ENCODE measurements at regions not wholly inside any gene's neighbourhood (a gene's known extent, or its start where the extent isn't known, plus 50 kb on each side); places are given as distances from the start of the nearest gene placed in this dataset.

DNA sequence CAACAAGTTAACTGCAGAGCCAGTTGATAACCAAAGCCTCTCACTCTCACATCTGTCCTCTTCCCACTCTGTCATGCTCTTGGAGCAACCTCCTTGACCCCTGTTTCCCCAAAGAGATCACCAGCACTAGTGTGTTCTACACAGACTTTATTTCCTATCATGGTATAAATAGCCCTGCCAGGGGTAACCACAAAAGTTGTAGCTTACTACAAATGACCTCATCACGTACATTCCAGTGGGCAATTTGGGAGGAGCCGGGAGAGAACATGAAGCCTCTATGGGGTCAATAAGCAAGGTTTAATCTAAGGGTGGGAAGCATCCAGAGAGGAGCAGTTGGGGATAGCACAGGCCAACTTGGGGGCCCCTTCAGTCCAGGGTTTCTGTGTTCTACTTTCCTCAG is 186.5 kb downstream of the KCNA5 start (continued):
- TF ChIP-seq, protein P1, sequence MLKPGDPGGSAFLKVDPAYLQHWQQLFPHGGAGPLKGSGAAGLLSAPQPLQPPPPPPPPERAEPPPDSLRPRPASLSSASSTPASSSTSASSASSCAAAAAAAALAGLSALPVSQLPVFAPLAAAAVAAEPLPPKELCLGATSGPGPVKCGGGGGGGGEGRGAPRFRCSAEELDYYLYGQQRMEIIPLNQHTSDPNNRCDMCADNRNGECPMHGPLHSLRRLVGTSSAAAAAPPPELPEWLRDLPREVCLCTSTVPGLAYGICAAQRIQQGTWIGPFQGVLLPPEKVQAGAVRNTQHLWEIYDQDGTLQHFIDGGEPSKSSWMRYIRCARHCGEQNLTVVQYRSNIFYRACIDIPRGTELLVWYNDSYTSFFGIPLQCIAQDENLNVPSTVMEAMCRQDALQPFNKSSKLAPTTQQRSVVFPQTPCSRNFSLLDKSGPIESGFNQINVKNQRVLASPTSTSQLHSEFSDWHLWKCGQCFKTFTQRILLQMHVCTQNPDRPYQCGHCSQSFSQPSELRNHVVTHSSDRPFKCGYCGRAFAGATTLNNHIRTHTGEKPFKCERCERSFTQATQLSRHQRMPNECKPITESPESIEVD (tag by site-specific recombination; IDR thresholded peaks at IDR 0.05), result no peak
- TF ChIP-seq PRDM1 (tag by site-specific recombination; IDR thresholded peaks at IDR 0.05) (no peak), ZNF354C (tag by site-specific recombination; IDR thresholded peaks at IDR 0.05; ENCODE audit: borderline replicate concordance, low read depth) (no peak), ZNF658 (tag by site-specific recombination; IDR thresholded peaks at IDR 0.05) (no peak), ZEB2 (tag by site-specific recombination; IDR thresholded peaks at IDR 0.05) (no peak), ZNF174 (tag by site-specific recombination; IDR thresholded peaks at IDR 0.05) (no peak), ZNF629 (tag by site-specific recombination; IDR thresholded peaks at IDR 0.05) (no peak), ZNF132 (tag by site-specific recombination; IDR thresholded peaks at IDR 0.05; ENCODE audit: borderline replicate concordance) (no peak)
- TF ChIP-seq, protein P2, sequence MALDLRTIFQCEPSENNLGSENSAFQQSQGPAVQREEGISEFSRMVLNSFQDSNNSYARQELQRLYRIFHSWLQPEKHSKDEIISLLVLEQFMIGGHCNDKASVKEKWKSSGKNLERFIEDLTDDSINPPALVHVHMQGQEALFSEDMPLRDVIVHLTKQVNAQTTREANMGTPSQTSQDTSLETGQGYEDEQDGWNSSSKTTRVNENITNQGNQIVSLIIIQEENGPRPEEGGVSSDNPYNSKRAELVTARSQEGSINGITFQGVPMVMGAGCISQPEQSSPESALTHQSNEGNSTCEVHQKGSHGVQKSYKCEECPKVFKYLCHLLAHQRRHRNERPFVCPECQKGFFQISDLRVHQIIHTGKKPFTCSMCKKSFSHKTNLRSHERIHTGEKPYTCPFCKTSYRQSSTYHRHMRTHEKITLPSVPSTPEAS (tag by site-specific recombination; IDR thresholded peaks at IDR 0.05), result no peak

DNA sequence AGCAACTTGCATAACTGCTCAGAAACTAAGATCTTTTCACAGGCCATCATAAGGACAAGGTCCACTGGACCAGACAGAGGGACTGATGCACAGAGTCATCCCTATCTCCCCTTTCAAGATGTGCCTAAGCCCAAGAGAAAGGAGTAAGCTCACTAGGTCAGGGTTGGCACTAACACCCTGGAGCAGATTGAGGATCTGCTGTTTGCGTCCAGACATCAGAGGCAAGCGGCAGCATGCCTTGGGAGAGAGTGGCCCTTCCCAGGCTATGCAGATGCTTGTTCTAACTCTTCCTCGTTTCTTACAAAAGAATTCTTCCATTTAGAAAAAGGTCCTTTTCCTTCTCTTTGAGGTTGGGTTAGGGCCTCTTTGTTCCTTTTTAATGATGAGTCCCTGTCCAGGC is 187.2 kb downstream of the KCNA5 start:
- Histone ChIP-seq H3K9me3 (ENCODE audit: control insufficient read depth, insufficient read depth, low read depth, low read length) (no peaks in the 10 kb centered on the region), H3K27ac (ENCODE audit: extremely low read depth, low read depth, low read length) (no peak overlapping the region), H3K4me1 (ENCODE audit: control insufficient read depth, insufficient read depth, low read length) (no peaks in the 10 kb centered on the region), H3K4me3 (ENCODE audit: low read depth, low read length) (no peak overlapping the region), H3K36me3 (ENCODE audit: control insufficient read depth in 2 of 2, insufficient read depth in 1 of 2, low read length in 2 of 2) (no peaks in the 10 kb centered on the region)
- TF ChIP-seq ZNF155 (tag by site-specific recombination; IDR thresholded peaks at IDR 0.05), result no peak
- no peak for TF ChIP-seq ZBTB48 (tag by site-specific recombination; IDR thresholded peaks at IDR 0.05)
- no peak for TF ChIP-seq ZNF670 (tag by site-specific recombination; IDR thresholded peaks at IDR 0.05; ENCODE audit: low read depth)
- no peak for TF ChIP-seq ZNF660 (tag by site-specific recombination; IDR thresholded peaks at IDR 0.05)
- TF ChIP-seq, protein P3, sequence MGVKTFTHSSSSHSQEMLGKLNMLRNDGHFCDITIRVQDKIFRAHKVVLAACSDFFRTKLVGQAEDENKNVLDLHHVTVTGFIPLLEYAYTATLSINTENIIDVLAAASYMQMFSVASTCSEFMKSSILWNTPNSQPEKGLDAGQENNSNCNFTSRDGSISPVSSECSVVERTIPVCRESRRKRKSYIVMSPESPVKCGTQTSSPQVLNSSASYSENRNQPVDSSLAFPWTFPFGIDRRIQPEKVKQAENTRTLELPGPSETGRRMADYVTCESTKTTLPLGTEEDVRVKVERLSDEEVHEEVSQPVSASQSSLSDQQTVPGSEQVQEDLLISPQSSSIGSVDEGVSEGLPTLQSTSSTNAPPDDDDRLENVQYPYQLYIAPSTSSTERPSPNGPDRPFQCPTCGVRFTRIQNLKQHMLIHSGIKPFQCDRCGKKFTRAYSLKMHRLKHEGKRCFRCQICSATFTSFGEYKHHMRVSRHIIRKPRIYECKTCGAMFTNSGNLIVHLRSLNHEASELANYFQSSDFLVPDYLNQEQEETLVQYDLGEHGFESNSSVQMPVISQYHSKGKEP (tag by site-specific recombination; IDR thresholded peaks at IDR 0.05), result no peak
- TF ChIP-seq OSR2 (tag by site-specific recombination; IDR thresholded peaks at IDR 0.05), result no peak
- no peak for TF ChIP-seq ZNF792 (tag by site-specific recombination; IDR thresholded peaks at IDR 0.05)
- no peak for TF ChIP-seq RBAK (tag by site-specific recombination; IDR thresholded peaks at IDR 0.05)
- TF ChIP-seq, protein P4, sequence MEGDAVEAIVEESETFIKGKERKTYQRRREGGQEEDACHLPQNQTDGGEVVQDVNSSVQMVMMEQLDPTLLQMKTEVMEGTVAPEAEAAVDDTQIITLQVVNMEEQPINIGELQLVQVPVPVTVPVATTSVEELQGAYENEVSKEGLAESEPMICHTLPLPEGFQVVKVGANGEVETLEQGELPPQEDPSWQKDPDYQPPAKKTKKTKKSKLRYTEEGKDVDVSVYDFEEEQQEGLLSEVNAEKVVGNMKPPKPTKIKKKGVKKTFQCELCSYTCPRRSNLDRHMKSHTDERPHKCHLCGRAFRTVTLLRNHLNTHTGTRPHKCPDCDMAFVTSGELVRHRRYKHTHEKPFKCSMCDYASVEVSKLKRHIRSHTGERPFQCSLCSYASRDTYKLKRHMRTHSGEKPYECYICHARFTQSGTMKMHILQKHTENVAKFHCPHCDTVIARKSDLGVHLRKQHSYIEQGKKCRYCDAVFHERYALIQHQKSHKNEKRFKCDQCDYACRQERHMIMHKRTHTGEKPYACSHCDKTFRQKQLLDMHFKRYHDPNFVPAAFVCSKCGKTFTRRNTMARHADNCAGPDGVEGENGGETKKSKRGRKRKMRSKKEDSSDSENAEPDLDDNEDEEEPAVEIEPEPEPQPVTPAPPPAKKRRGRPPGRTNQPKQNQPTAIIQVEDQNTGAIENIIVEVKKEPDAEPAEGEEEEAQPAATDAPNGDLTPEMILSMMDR (tag by site-specific recombination; IDR thresholded peaks at IDR 0.05), result no peak
- TF ChIP-seq HOXD13 (CRISPR knock-in tag; IDR thresholded peaks at IDR 0.05; ENCODE audit: borderline replicate concordance), result no peak
- TF ChIP-seq ZNF791 (tag by site-specific recombination; IDR thresholded peaks at IDR 0.05), result no peak
- no peak for TF ChIP-seq ZNF433 (tag by site-specific recombination; IDR thresholded peaks at IDR 0.05; ENCODE audit: low read depth)
- TF ChIP-seq ZNF501 (tag by site-specific recombination; IDR thresholded peaks at IDR 0.05), result no peak
- no peak for TF ChIP-seq ZNF138 (tag by site-specific recombination; IDR thresholded peaks at IDR 0.05; ENCODE audit: borderline replicate concordance)
- CTCF ChIA-PET, result no interaction called here
- POLR2A ChIA-PET, result no interaction called here
